Astrocyte of the hippocampus (primary cell): ENCODE measurements at regions not wholly inside any gene's neighbourhood (a gene's known extent, or its start where the extent isn't known, plus 50 kb on each side); places are given as distances from the start of the nearest gene placed in this dataset.
"Not testable (repeated sequence)": the region's sequence is repeated elsewhere in the genome, so short reads cannot be mapped to it uniquely, and the experiment has no call there.

ENCODE experiments used
- DNase-seq: peaks from one replicate; pipeline ENCODE4 v3.0.0; 2011; ENCODE audit warnings: low read depth, low spot score

- DNase-seq: no peak
Measured at GRCh38 chr7:153190986-153191385, 431.4 kb downstream of the ACTR3B start.

- DNase-seq: peak; percentile 41
Measured at GRCh38 chr7:153193144-153193595, 433.6 kb downstream of the ACTR3B start.

DNA sequence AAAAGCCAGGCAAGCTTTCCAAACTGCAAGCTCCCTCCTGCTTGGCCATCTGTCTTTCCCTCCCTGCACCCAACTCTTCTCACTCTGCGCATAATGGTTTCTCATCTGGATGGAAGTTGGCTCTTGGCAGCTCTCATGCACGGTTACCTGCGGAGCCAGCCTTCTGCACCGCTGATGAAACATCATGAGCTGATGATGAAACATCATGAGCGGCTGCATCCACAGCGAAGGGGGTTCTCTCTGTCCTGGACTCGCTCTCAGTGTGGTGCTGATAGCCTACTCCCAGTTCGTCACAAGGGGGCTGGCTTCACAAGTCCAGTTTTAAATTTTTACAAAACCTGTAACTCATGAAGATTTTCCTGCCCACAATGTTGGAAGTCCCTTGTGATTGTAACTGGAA, 457.5 kb downstream of the ACTR3B start:
- DNase-seq: no peak

DNA sequence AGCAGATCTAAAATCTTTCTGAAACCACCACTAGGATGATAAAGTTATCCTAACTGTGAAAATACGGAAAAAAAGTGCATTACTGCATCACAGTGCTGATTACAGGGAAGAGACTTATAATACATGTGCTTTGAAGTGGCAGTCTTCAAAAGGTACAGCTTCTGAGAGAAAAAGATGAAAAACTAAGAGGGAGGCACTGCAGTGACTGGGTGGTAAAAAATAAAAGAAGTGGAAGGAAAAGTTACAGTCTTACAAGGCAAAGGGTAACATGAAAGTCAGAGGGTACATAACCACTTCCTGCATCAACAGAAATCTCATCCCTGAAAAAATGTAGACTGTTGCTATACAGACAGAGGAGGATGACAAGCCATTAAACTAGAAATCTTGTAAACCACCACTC, 465.3 kb downstream of the ACTR3B start:
- DNase-seq: no peak

DNA sequence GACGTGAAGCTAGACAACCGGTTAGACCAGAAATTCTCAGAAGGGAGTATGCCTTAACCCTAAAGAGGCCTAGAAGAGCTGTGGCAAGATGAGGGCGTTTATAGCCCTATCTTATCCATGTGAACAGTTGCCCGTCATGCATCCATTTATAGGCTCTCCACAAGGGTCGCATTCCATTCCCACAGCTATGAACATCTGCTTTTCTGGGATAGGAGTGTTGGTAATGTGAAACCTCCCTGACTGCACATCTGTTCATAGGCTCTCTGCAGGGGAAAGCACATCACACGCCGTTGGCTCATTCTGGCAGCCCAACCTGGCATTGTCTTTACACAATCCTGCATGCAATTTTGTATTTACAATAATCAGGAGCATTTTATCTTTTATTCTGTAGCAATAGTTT, 485.6 kb downstream of the ACTR3B start:
- not testable (repeated sequence) for DNase-seq

DNA sequence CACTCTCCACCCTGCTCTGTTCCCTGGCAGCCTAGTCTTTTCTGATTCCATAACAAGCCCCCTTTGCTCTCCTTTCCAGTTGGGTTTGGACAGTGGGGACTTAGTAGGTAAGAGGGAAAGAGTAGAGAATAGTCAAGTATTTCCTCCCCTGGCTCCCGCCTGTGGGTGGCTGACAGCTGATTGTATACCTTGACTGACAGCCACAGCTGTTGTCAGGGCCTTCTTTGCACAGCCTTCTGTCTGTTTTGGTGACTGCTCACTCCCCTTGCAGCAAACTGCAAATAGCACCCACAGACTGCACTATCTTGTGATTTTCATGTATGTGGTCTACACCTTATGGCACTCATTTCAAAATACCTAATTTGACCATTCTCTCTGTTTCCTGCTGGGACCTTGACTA, 486.3 kb downstream of the ACTR3B start:
- no peak for DNase-seq

GRCh38 chr7:153247926-153248325, 488.4 kb downstream of the ACTR3B start:
- DNase-seq: no peak

DNA sequence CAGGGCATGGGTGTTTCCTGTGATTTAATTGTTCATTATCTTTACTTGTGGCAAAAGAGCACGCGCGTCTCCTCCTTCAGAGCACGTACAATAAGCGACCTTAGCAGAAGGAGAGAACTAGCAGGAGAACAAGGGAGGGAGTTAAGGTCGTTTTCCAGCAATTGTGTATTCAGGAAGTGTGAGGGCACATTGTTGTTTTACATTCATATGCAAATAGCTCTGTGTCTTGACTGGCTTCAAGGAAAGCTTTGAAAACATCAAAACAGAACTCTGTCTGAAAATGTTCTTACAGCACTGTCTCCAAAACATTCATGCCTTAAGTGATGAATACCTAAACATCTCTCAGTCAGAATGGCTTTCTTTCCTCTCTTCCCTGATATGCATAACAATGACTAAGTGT, 499.1 kb downstream of the ACTR3B start:
- DNase-seq: no peak

DNA sequence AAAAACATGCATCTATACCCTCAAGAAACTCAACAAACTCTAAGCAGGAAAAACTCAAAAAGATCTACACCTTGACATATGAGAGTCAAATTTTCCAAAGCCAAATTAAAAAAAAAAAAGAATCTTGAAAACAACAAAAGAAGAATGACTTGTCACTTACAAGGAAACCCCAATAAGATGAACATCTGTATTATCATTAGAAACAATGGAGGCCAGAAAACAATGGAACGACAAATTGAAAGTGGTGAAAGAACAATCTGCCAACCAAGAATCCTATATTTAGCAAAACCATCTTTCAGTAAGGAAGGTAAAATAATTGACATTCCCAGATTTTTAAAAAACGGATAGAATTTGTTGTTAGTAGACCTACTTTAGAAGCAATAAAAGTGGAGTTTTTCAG, 516.8 kb downstream of the ACTR3B start:
- DNase-seq: no peak

GRCh38 chr7:153286763-153287162, 527.2 kb downstream of the ACTR3B start:
- DNase-seq: no peak

DNA sequence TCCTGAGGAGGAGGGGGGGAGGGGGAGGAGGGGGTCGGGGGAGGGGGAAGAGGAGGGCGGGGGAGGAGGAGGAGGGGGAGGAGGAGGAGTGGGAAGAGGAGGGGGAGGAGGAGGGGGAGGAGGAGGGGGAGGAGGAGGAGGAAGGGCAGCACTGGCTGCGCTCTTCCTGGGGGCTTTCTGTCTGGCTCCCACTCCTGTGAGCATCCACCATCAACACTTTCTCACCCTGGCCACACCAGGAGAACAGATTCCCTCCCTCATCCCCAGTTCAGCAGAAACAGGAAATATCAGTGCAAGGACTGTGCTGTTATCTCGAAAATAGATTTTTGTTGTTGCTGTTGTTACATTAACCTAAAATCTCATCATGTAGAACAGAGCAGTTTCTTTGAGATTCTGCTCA, 530.5 kb downstream of the ACTR3B start:
- DNase-seq: no peak

DNA sequence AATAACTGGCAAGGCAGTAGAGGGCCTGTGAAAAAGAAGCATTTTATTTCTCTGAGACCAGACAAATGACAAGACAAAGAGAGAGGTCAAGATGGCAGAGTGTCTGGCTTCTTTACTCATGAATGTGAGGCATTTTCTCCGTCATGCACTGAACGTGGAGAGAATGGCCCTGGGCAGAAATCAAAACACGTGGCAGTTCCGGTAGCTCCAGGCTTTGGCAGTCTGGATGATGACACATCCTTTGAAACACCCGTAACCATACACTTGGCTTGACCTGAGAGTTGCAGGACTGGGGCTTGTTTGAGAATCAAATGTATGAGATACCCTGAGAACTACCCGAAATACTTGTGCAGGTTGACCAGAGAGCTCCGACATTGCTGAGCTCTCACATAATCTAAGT, 537.6 kb downstream of the ACTR3B start:
- DNase-seq: peak; percentile 7

DNA sequence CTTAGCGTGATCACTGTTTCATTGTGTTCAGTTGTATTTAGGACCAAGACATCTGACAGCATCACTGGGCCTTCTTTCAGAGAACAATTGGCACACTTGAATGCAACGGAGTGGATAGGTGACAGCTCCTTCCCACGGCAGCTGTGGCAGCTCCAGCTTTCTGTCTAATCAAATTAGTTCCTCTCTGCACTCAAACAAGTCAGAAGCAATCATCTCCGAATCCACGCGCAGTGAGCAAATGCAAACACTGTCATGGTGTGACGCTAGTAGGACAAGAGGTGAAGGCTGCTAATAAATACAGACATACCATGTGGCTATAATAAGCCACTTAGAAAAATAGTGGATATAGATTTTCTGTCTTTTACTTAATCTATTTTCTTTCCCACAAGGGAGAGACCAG, 542.4 kb downstream of the ACTR3B start:
- DNase-seq: no peak

DNA sequence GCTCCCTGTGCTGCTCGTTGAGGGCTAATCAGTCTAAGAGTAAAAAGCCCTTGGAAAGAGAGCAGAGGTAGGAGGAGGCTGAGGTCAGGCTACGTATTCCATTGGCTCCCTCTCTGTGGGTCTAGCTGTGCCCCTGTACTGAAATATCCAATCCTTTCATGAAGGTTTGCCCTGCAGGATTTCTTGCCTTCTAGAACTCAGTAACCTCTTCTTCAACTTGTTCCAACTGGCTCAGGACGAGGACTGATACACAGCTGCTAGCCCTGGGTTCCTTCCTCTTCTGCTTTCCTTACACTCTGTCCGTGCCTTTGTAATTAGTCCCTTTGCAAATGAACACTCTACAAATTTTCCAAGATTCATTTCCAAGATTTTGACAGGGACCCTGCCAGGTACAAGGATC, 560.5 kb downstream of the ACTR3B start:
- DNase-seq: no peak

- DNase-seq: no peak
Measured at GRCh38 chr7:153320681-153321080, 561.1 kb downstream of the ACTR3B start.

GRCh38 chr7:153322991-153323390, 563.4 kb downstream of the ACTR3B start:
- DNase-seq: no peak

- no peak for DNase-seq
Measured at GRCh38 chr7:153324094-153324493, 564.5 kb downstream of the ACTR3B start.

- DNase-seq: no peak
Measured at GRCh38 chr7:153327683-153328082, 568.1 kb downstream of the ACTR3B start.

- no peak for DNase-seq
Measured at GRCh38 chr7:153331427-153331826, 571.9 kb downstream of the ACTR3B start.

- no peak for DNase-seq
Measured at GRCh38 chr7:153354071-153354470, 594.5 kb downstream of the ACTR3B start.

DNA sequence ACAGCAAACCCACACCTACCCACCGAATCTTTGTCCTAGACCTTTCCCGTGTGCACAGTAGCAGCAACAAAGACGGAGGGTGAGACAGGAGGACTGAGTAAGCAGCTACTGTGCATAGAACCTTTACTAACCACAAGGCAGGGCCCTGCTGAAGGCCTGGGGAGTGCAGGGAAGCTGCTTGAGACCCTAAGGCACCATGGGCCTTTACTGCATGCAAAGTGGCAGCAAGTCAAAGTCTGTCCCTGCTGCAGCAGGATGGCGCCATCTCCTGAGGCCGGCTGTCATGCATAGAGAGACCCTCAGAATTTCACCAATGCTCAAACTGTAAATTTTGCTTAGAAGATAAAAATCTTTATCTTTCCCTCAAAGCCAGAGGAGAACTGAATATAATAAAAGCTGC, 610.5 kb downstream of the ACTR3B start:
- DNase-seq: no peak

GRCh38 chr7:153380636-153381035, 621.1 kb downstream of the ACTR3B start:
- DNase-seq: no peak

- DNase-seq: peak; percentile 35
Measured at GRCh38 chr7:153381275-153382040, 621.9 kb downstream of the ACTR3B start.

DNA sequence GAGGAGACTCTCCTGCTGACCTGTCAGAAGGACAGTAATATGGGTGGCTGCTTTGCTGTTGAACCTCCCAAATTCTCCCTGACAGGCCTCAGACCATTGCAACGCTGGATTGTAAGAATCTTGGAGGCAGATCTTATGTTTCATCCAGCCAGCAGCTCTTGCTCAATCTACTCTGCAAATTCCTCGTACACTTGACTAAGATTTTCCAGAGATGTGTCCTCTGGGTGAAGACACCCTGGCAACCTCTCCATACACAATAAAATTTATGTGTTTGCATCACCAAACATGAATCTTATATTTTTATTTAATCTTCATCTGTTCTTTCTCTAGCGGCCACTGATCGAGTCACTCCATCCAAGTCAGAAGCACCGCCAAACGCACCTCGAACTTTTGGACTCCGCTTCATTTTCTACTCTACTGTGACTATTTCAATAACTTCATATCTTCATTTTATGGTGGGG, 623.1 kb downstream of the ACTR3B start:
- no peak for DNase-seq
